GM23248 (cell line): ENCODE measurements at regions not wholly inside any gene's neighbourhood (a gene's known extent, or its start where the extent isn't known, plus 50 kb on each side); places are given as distances from the start of the nearest gene placed in this dataset.

Source experiments
- EZH2 ChIP-seq: fragments of 200-600 bp; sonication (generic); IDR thresholded peaks from 2 replicates; pipeline ENCODE4 v1.6.1; 2018; ENCODE audit warnings: antibody characterized with exemption, mild to moderate bottlenecking; ENCODE audit not compliant: insufficient read depth, poor library complexity, severe bottlenecking
- EZH2phosphoT487 ChIP-seq: fragments of 200-600 bp; sonication (generic); IDR thresholded peaks from 2 replicates; pipeline ENCODE4 v1.6.1; 2018; ENCODE audit warnings: antibody characterized with exemption, moderate library complexity, mild to moderate bottlenecking, low read depth; ENCODE audit not compliant: insufficient read depth

- TF ChIP-seq EZH2 (no peak), EZH2phosphoT487 (no peak)
These were observed 657.8 kb downstream of the KCNJ3 start for GRCh38 chr2:155356250-155356649.
